ENCODE measurements at regions not wholly inside any gene's neighbourhood (a gene's known extent, or its start where the extent isn't known, plus 50 kb on each side); places are given as distances from the start of the nearest gene placed in this dataset.
"Not testable (repeated sequence)": the region's sequence is repeated elsewhere in the genome, so short reads cannot be mapped to it uniquely, and the experiment has no call there.

GRCh38 chr18:26640541-26640940, 92.2 kb upstream of the KCTD1 start:
- no peak for TF ChIP-seq ZNF274 (IDR thresholded peaks at IDR 0.05; ENCODE audit: low read depth, low read length)
- H3K4me3 ChIP-seq (ENCODE audit: low read length): no peak overlapping the region

GRCh38 chr18:26639149-26639548, 90.8 kb upstream of the KCTD1 start:
- no peak for TF ChIP-seq ZNF274 (IDR thresholded peaks at IDR 0.05; ENCODE audit: low read depth, low read length)
- no peak overlapping the region for H3K4me3 ChIP-seq (ENCODE audit: low read length)

- no peak for TF ChIP-seq ZNF274 (IDR thresholded peaks at IDR 0.05; ENCODE audit: low read depth, low read length)
- H3K4me3 ChIP-seq (ENCODE audit: low read length): no peak overlapping the region
Measured at GRCh38 chr18:26637983-26638382, 89.6 kb upstream of the KCTD1 start.

GRCh38 chr18:26637324-26637723, 89.0 kb upstream of the KCTD1 start:
- H3K4me3 ChIP-seq (ENCODE audit: low read length): no peak overlapping the region
- no peak for TF ChIP-seq ZNF274 (IDR thresholded peaks at IDR 0.05; ENCODE audit: low read depth, low read length)

- TF ChIP-seq ZNF274 (IDR thresholded peaks at IDR 0.05; ENCODE audit: low read depth, low read length): no peak
- H3K4me3 ChIP-seq (ENCODE audit: low read length): no peak overlapping the region
Measured at GRCh38 chr18:26635466-26635865, 87.1 kb upstream of the KCTD1 start.

GRCh38 chr18:26634631-26635030, 86.3 kb upstream of the KCTD1 start:
- TF ChIP-seq ZNF274 (IDR thresholded peaks at IDR 0.05; ENCODE audit: low read depth, low read length): no peak
- H3K4me3 ChIP-seq (ENCODE audit: low read length): no peak overlapping the region

- no peak for TF ChIP-seq ZNF274 (IDR thresholded peaks at IDR 0.05; ENCODE audit: low read depth, low read length)
- H3K4me3 ChIP-seq (ENCODE audit: low read length): no peak overlapping the region
Measured at GRCh38 chr18:26631135-26631534, 82.8 kb upstream of the KCTD1 start.

- TF ChIP-seq ZNF274 (IDR thresholded peaks at IDR 0.05; ENCODE audit: low read depth, low read length): no peak
- no peak overlapping the region for H3K4me3 ChIP-seq (ENCODE audit: low read length)
Measured at GRCh38 chr18:26630596-26630995, 82.2 kb upstream of the KCTD1 start.

- no peak for TF ChIP-seq ZNF274 (IDR thresholded peaks at IDR 0.05; ENCODE audit: low read depth, low read length)
- no peak overlapping the region for H3K4me3 ChIP-seq (ENCODE audit: low read length)
Measured at GRCh38 chr18:26628017-26628416, 79.7 kb upstream of the KCTD1 start.

- TF ChIP-seq ZNF274 (IDR thresholded peaks at IDR 0.05; ENCODE audit: low read depth, low read length): no peak
- no peak overlapping the region for H3K4me3 ChIP-seq (ENCODE audit: low read length)
Measured at GRCh38 chr18:26624443-26624842, 76.1 kb upstream of the KCTD1 start.

GRCh38 chr18:26623314-26623713, 75.0 kb upstream of the KCTD1 start:
- not testable (repeated sequence) for H3K4me3 ChIP-seq (ENCODE audit: low read length)

GRCh38 chr18:26621161-26622026, 73.0 kb upstream of the KCTD1 start:
- H3K4me3 ChIP-seq (ENCODE audit: low read length): no peak overlapping the region
- TF ChIP-seq ZNF274 (IDR thresholded peaks at IDR 0.05; ENCODE audit: low read depth, low read length): no peak

GRCh38 chr18:26619350-26619749, 71.0 kb upstream of the KCTD1 start:
- TF ChIP-seq ZNF274 (IDR thresholded peaks at IDR 0.05; ENCODE audit: low read depth, low read length): no peak
- H3K4me3 ChIP-seq (ENCODE audit: low read length): no peak overlapping the region

- no peak for TF ChIP-seq ZNF274 (IDR thresholded peaks at IDR 0.05; ENCODE audit: low read depth, low read length)
- no peak overlapping the region for H3K4me3 ChIP-seq (ENCODE audit: low read length)
Measured at GRCh38 chr18:26618135-26618534, 69.8 kb upstream of the KCTD1 start.

GRCh38 chr18:26617151-26617554, 68.8 kb upstream of the KCTD1 start:
- H3K4me3 ChIP-seq (ENCODE audit: low read length): no peak overlapping the region
- TF ChIP-seq ZNF274 (IDR thresholded peaks at IDR 0.05; ENCODE audit: low read depth, low read length): no peak

- TF ChIP-seq ZNF274 (IDR thresholded peaks at IDR 0.05; ENCODE audit: low read depth, low read length): no peak
- no peak overlapping the region for H3K4me3 ChIP-seq (ENCODE audit: low read length)
Measured at GRCh38 chr18:26614374-26614773, 66.0 kb upstream of the KCTD1 start.
